Liver (tissue), 8 donors: ENCODE measurements at regions not wholly inside any gene's neighbourhood (a gene's known extent, or its start where the extent isn't known, plus 50 kb on each side); places are given as distances from the start of the nearest gene placed in this dataset.

Source experiments
- DNase-seq: peaks from one replicate; pipeline ENCODE4 v3.0.0-alpha.2; 2017; ENCODE audit warnings: low spot score
- H3K27ac ChIP-seq, 2 donors: one replicate each; pipeline ENCODE4 v1.7.0; 2013; ENCODE audit warnings: inconsistent platforms in 2 of 2, low read length in 2 of 2, control low read depth in 1 of 2, low read depth in 1 of 2, mild to moderate bottlenecking in 1 of 2
- H3K27me3 ChIP-seq, 4 donors: one replicate each; pipeline versions ENCODE4 v1.6.1 to v1.7.0; 2013; ENCODE audit warnings: low read length in 3 of 4, inconsistent platforms in 1 of 4, mild to moderate bottlenecking in 1 of 4, moderate library complexity in 1 of 4; ENCODE audit not compliant: control insufficient read depth in 4 of 4, insufficient read depth in 4 of 4
- H3K36me3 ChIP-seq, 4 donors: one replicate each; pipeline versions ENCODE4 v1.6.1 to v1.7.0; 2013; ENCODE audit warnings: low read length in 3 of 4, mild to moderate bottlenecking in 3 of 4, low read depth in 1 of 4, moderate library complexity in 1 of 4; ENCODE audit not compliant: control insufficient read depth in 4 of 4, insufficient read depth in 3 of 4
- H3K4me1 ChIP-seq, 4 donors: one replicate each; pipeline versions ENCODE4 v1.6.1 to v1.7.0; 2013; ENCODE audit warnings: low read length in 3 of 4, mild to moderate bottlenecking in 3 of 4, moderate library complexity in 1 of 4; ENCODE audit not compliant: control insufficient read depth in 4 of 4, insufficient read depth in 4 of 4
- H3K4me3 ChIP-seq, 3 donors: one replicate each; pipeline versions ENCODE4 v1.6.1 to v1.7.0; 2013; ENCODE audit warnings: low read length in 3 of 3, control low read depth in 1 of 3, low read depth in 1 of 3, mild to moderate bottlenecking in 1 of 3
- H3K9ac ChIP-seq, 2 donors: one replicate each; pipeline ENCODE4 v1.7.0; 2013; ENCODE audit warnings: low read length in 2 of 2, mild to moderate bottlenecking in 2 of 2, moderate library complexity in 2 of 2, control low read depth in 1 of 2, low read depth in 1 of 2
- H3K9me3 ChIP-seq, 4 donors: one replicate each; pipeline versions ENCODE4 v1.6.1 to v1.7.0; 2013; ENCODE audit warnings: low read length in 3 of 4; ENCODE audit not compliant: control insufficient read depth in 4 of 4
- EGR1 ChIP-seq, 2 donors: IDR thresholded peaks; 2 replicates each; pipeline ENCODE4 v1.6.1; 2016 to 2018; ENCODE audit warnings: antibody characterized with exemption in 2 of 2, low read depth in 2 of 2
- FOXA1 ChIP-seq: IDR thresholded peaks from 2 replicates; pipeline ENCODE4 v1.6.1; 2016; ENCODE audit warnings: antibody characterized with exemption
- FOXA2 ChIP-seq: IDR thresholded peaks from 2 replicates; pipeline ENCODE4 v1.6.1; 2016; ENCODE audit warnings: antibody characterized with exemption
- GABPA ChIP-seq, 2 donors: IDR thresholded peaks in 1 of 2; conservative IDR thresholded peaks in 1 of 2; 2 replicates each; pipeline ENCODE4 v1.6.1; 2016; ENCODE audit warnings: antibody characterized with exemption in 2 of 2, mild to moderate bottlenecking in 1 of 2, moderate library complexity in 1 of 2
- HNF4A ChIP-seq, 2 donors: conservative IDR thresholded peaks; 2 replicates each; pipeline ENCODE4 v1.6.1; 2016; ENCODE audit warnings: antibody characterized with exemption in 2 of 2, mild to moderate bottlenecking in 2 of 2
- HNF4G ChIP-seq: IDR thresholded peaks from 2 replicates; pipeline ENCODE4 v1.6.1; 2016; ENCODE audit warnings: antibody characterized with exemption
- JUND ChIP-seq, 2 donors: IDR thresholded peaks; 2 replicates each; pipeline ENCODE4 v1.6.1; 2016; ENCODE audit warnings: antibody characterized with exemption in 2 of 2
- NR2F2 ChIP-seq: IDR thresholded peaks from 2 replicates; pipeline ENCODE4 v1.6.1; 2016; ENCODE audit warnings: antibody characterized with exemption
- RAD21 ChIP-seq, 2 donors: IDR thresholded peaks; 2 replicates each; pipeline ENCODE4 v1.6.1; 2016; ENCODE audit warnings: antibody characterized with exemption in 2 of 2, mild to moderate bottlenecking in 2 of 2
- RXRA ChIP-seq, 2 donors: IDR thresholded peaks; 2 replicates each; pipeline ENCODE4 v1.6.1; 2017 to 2018; ENCODE audit warnings: antibody characterized with exemption in 2 of 2, mild to moderate bottlenecking in 1 of 2
- SP1 ChIP-seq: IDR thresholded peaks from 2 replicates; pipeline ENCODE4 v1.6.1; 2018; ENCODE audit warnings: antibody characterized with exemption, mild to moderate bottlenecking
- TAF1 ChIP-seq: conservative IDR thresholded peaks from 2 replicates; pipeline ENCODE4 v1.6.1; 2016; ENCODE audit warnings: antibody characterized with exemption, mild to moderate bottlenecking
- YY1 ChIP-seq: IDR thresholded peaks from 2 replicates; pipeline ENCODE4 v1.6.1; 2016; ENCODE audit warnings: antibody characterized with exemption, mild to moderate bottlenecking
- WGBS: extraction: QIAGEN DNeasy Blood & Tissue Kit; methylation state at CpG from one replicate; pipeline ENCODE4 v1.1.7; 2013; 5-methylcytosine and 5-hydroxymethylcytosine counted together
- TF ChIP-seq, protein P1 (sequence below): IDR thresholded peaks from 2 replicates; pipeline ENCODE4 v1.6.1; 2016; ENCODE audit warnings: antibody characterized with exemption
- TF ChIP-seq, protein P2 (sequence below): IDR thresholded peaks from 2 replicates; pipeline ENCODE4 v1.6.1; 2016; ENCODE audit warnings: antibody characterized with exemption
- TF ChIP-seq, protein P3 (sequence below): IDR thresholded peaks from 2 replicates; pipeline ENCODE4 v1.6.1; 2016; ENCODE audit warnings: antibody characterized with exemption, mild to moderate bottlenecking
- TF ChIP-seq, protein P4 (sequence below): IDR thresholded peaks from 2 replicates; pipeline ENCODE4 v1.6.1; 2016; ENCODE audit warnings: antibody characterized with exemption
- TF ChIP-seq, protein P5 (sequence below): fragments of 150-350 bp; IDR thresholded peaks from 2 replicates; pipeline ENCODE4 v1.5.1; 2017; ENCODE audit warnings: improper control_type of control experiment, low read depth, low read length; ENCODE audit not compliant: missing input control
- donor health status: healthy.
- donor health status: healthy.
- donor health status: healthy.
- donor health status: healthy.
- donor health status: healthy.

DNA sequence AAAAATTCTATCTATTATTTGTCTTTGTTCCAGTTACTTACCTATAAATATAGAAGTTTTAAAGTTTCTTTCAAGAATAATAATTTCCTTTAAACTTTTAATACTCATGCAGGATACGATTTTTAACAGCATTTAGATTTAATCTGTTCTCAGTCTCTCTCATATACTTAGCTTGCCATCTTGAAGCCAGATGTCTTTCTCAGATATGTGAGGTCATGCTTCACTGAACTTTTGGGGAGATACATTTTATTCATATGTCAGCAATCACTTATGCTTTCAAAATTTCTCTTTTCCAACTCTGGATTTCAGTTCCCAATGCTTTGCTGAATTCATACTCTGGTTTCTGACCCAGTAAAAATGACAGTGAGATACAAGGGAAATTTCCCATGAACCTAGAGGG, 66.5 kb upstream of the CCDC178 start:
- Histone ChIP-seq H3K27me3 (no peaks in the 10 kb centered on the region), H3K4me1 (peaks cover 0 to 15% (median 6%) of the 10 kb centered on the region in 4 donors), H3K4me3 (no peak overlapping the region), H3K27ac (no peak overlapping the region), H3K9me3 (no peaks in the 10 kb centered on the region), H3K36me3 (no peaks in the 10 kb centered on the region), H3K9ac (no peak overlapping the region)
- TF ChIP-seq, protein P1, sequence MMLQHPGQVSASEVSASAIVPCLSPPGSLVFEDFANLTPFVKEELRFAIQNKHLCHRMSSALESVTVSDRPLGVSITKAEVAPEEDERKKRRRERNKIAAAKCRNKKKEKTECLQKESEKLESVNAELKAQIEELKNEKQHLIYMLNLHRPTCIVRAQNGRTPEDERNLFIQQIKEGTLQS: no peak
- TF ChIP-seq, protein P2, sequence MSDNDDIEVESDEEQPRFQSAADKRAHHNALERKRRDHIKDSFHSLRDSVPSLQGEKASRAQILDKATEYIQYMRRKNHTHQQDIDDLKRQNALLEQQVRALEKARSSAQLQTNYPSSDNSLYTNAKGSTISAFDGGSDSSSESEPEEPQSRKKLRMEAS: no peak
- TF ChIP-seq EGR1 (IDR thresholded peaks at IDR 0.05; ENCODE audit: low read depth in 2 of 2): no peak
- 83% methylated on average over 1 of the region's 1 CpG for WGBS
- DNase-seq: no peak

DNA sequence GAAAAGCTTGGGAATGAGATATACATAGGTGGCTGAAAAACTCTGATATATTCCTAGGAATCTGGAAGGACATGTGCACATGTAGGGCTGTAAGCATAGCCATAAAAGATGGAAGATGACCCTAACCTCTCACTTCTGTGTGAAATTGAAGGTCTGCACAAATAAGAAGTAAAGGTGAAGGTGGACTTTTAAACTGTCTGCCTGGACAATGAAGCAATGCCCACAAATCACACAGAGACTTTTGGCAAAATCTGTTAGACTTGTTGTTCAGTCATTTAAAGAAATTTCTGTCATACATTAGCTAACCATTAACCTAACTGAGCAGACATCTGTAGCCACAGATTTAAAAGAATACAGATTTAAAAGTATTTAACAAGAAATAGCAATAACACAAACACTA, 65.3 kb upstream of the CCDC178 start:
- Histone ChIP-seq H3K27me3 (no peaks in the 10 kb centered on the region), H3K4me1 (peaks cover 0 to 15% (median 6%) of the 10 kb centered on the region in 4 donors), H3K4me3 (peak overlapping the region in 2 of 3 donors; percentile 6 to 22), H3K27ac (peak overlapping the region; percentile 65 to 87), H3K36me3 (no peaks in the 10 kb centered on the region), H3K9me3 (no peaks in the 10 kb centered on the region), H3K9ac (no peak overlapping the region)
- TF ChIP-seq EGR1 (IDR thresholded peaks at IDR 0.05; ENCODE audit: low read depth in 2 of 2): peak in 1 of 2 donors; percentile 12
- TF ChIP-seq, protein P3, sequence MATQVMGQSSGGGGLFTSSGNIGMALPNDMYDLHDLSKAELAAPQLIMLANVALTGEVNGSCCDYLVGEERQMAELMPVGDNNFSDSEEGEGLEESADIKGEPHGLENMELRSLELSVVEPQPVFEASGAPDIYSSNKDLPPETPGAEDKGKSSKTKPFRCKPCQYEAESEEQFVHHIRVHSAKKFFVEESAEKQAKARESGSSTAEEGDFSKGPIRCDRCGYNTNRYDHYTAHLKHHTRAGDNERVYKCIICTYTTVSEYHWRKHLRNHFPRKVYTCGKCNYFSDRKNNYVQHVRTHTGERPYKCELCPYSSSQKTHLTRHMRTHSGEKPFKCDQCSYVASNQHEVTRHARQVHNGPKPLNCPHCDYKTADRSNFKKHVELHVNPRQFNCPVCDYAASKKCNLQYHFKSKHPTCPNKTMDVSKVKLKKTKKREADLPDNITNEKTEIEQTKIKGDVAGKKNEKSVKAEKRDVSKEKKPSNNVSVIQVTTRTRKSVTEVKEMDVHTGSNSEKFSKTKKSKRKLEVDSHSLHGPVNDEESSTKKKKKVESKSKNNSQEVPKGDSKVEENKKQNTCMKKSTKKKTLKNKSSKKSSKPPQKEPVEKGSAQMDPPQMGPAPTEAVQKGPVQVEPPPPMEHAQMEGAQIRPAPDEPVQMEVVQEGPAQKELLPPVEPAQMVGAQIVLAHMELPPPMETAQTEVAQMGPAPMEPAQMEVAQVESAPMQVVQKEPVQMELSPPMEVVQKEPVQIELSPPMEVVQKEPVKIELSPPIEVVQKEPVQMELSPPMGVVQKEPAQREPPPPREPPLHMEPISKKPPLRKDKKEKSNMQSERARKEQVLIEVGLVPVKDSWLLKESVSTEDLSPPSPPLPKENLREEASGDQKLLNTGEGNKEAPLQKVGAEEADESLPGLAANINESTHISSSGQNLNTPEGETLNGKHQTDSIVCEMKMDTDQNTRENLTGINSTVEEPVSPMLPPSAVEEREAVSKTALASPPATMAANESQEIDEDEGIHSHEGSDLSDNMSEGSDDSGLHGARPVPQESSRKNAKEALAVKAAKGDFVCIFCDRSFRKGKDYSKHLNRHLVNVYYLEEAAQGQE: peak; percentile 49
- TF ChIP-seq, protein P4, sequence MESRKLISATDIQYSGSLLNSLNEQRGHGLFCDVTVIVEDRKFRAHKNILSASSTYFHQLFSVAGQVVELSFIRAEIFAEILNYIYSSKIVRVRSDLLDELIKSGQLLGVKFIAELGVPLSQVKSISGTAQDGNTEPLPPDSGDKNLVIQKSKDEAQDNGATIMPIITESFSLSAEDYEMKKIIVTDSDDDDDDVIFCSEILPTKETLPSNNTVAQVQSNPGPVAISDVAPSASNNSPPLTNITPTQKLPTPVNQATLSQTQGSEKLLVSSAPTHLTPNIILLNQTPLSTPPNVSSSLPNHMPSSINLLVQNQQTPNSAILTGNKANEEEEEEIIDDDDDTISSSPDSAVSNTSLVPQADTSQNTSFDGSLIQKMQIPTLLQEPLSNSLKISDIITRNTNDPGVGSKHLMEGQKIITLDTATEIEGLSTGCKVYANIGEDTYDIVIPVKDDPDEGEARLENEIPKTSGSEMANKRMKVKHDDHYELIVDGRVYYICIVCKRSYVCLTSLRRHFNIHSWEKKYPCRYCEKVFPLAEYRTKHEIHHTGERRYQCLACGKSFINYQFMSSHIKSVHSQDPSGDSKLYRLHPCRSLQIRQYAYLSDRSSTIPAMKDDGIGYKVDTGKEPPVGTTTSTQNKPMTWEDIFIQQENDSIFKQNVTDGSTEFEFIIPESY: no peak
- TF ChIP-seq RXRA (IDR thresholded peaks at IDR 0.05): peak in 1 of 2 donors; percentile 50
- peak in 1 of 2 donors; percentile 88 for TF ChIP-seq HNF4A (conservative IDR thresholded peaks at IDR 0.05)
- peak; percentile 70 for TF ChIP-seq YY1
- no peak for TF ChIP-seq HNF4G
- TF ChIP-seq, protein P5, sequence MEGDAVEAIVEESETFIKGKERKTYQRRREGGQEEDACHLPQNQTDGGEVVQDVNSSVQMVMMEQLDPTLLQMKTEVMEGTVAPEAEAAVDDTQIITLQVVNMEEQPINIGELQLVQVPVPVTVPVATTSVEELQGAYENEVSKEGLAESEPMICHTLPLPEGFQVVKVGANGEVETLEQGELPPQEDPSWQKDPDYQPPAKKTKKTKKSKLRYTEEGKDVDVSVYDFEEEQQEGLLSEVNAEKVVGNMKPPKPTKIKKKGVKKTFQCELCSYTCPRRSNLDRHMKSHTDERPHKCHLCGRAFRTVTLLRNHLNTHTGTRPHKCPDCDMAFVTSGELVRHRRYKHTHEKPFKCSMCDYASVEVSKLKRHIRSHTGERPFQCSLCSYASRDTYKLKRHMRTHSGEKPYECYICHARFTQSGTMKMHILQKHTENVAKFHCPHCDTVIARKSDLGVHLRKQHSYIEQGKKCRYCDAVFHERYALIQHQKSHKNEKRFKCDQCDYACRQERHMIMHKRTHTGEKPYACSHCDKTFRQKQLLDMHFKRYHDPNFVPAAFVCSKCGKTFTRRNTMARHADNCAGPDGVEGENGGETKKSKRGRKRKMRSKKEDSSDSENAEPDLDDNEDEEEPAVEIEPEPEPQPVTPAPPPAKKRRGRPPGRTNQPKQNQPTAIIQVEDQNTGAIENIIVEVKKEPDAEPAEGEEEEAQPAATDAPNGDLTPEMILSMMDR: no peak
- no peak for TF ChIP-seq NR2F2
- TF ChIP-seq, protein P1: no peak
- no peak for TF ChIP-seq FOXA2
- no peak for TF ChIP-seq FOXA1
- TF ChIP-seq TAF1: peak; percentile 25
- TF ChIP-seq, protein P2: peak; percentile 32
- peak; percentile 32 for TF ChIP-seq SP1
- no peak for TF ChIP-seq GABPA (IDR thresholded peaks at IDR 0.05 in 1 of 2, conservative IDR thresholded peaks at IDR 0.05 in 1 of 2)
- TF ChIP-seq JUND (IDR thresholded peaks at IDR 0.05): peak in 1 of 2 donors; percentile 63
- TF ChIP-seq RAD21 (IDR thresholded peaks at IDR 0.05): peak in 1 of 2 donors; percentile 30
- no peak for DNase-seq
